GM12801 (cell line): ENCODE measurements at regions not wholly inside any gene's neighbourhood (a gene's known extent, or its start where the extent isn't known, plus 50 kb on each side); places are given as distances from the start of the nearest gene placed in this dataset.

Source experiments
- CTCF ChIP-seq: IDR thresholded peaks from one replicate; pipeline ENCODE4 v1.5.1; 2011; ENCODE audit warnings: control low read depth; ENCODE audit not compliant: insufficient read length; ENCODE audit errors: extremely low read depth

- TF ChIP-seq CTCF: no peak
Measured at GRCh38 chr1:87929906-87930305, 601.2 kb downstream of the LMO4 start.

DNA sequence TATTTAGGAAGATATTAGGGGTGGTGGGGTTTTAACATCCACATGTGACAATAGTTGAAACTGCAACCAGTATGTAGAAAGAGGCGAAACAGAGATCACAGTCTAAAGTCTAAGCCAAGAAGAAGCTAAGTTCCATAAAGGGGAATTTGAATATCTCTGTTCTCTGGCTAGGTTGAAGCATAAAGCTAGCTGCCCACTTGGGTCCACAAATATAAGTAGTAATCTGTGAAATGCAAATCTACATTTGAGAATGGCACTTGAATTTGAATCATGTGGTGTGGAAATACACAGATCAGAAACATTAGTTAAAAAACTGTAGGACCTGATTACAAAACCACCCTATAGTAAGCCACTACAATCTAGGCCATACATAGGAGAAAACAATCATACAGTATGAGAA is 602.1 kb downstream of the LMO4 start:
- no peak for TF ChIP-seq CTCF

GRCh38 chr1:87933171-87933570 is 604.5 kb downstream of the LMO4 start:
- no peak for TF ChIP-seq CTCF

DNA sequence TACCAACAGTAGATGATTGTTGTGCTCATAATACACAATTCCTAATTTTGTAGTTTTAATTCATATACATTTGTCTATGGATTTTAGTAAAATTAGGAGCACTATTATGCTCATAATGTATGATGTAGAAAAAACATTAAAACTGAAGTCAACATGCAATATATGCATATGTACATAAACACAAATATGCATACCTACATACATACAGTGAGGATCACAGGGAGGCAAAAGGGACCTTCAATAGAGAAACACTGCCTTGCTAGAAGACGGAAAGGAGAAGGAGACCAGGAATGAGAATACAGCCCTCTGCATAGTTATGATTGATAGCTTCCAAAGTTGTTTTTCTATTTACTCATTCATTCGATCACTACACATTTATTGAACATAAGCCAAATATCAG is 606.5 kb downstream of the LMO4 start:
- TF ChIP-seq CTCF: no peak

DNA sequence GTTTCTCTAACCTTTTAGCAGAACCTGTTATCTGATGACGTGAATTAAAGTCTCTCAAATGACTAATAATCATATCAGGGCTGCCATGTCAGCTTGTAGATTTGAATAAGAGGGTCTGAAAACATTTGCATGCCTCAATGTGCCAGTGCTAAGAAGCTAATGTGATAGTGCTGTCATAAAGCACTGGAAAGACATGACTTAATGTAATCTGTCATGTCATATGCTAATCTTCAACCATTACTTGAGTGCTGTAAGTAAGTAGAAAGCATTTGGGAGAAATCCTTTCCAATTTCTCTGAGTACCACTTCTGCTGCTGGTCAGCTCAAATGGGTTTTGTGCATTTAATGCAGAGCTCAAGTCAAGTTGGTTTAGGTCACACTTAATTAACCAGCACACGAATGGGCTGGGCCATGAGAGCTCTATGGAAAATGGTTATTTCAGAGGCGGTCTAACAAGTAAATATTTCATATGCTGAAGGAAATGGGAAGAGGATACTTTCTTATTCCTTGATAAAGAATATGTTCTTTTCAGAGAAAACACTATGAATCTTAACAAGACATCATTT is 609.2 kb downstream of the LMO4 start:
- TF ChIP-seq CTCF: no peak

DNA sequence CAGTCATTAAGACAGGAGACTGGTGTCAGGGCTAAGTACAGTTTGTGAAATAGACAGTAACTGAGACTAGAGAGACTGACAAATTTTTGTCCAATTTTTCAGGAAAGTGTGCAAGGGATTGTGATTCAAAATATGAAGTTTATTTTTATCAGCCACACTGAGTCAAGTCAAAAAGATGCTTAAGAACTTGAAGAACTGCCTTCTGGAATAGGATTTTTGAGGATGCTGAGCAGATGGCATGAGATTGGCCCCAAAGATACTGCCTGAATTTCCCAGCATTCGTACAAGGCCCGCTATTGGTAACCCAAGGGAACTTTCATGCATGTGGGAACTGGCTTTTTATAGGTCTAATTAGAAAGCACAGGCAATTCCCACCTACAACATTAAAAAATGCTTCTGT is 610.0 kb downstream of the LMO4 start:
- TF ChIP-seq CTCF: no peak

GRCh38 chr1:87939444-87939843 is 610.8 kb downstream of the LMO4 start:
- no peak for TF ChIP-seq CTCF

- no peak for TF ChIP-seq CTCF
Measured at GRCh38 chr1:87940421-87940820, 611.7 kb downstream of the LMO4 start.
